Keratinocyte (primary cell): ENCODE measurements at regions not wholly inside any gene's neighbourhood (a gene's known extent, or its start where the extent isn't known, plus 50 kb on each side); places are given as distances from the start of the nearest gene placed in this dataset.

Experiments used
- DNase-seq: peaks from one replicate; pipeline ENCODE4 v3.0.0-alpha.2; 2011; ENCODE audit warnings: low read depth, missing footprints, low spot score
- FAIRE-seq: peaks from 2 replicates; lab custom pipeline; 2011; peaks lifted over from hg19 to GRCh38; lab: Jason Lieb, UNC
- H2AFZ ChIP-seq: 2 replicates; pipeline ENCODE4 v1.6.0; 2012; ENCODE audit warnings: low read length, control low read depth, inconsistent platforms; ENCODE audit not compliant: control insufficient read depth
- H3K27ac ChIP-seq: 2 replicates; pipeline ENCODE4 v1.5.1; 2011; ENCODE audit warnings: low read length; ENCODE audit not compliant: control insufficient read depth, insufficient read depth
- H3K27me3 ChIP-seq: 3 replicates; pipeline ENCODE4 v1.6.0; 2011; ENCODE audit warnings: low read length; ENCODE audit not compliant: control insufficient read depth, insufficient read depth; ENCODE audit errors: extremely low read depth
- H3K36me3 ChIP-seq, 2 experiments: 2 replicates in 1 of 2; 3 replicates in 1 of 2; pipeline ENCODE4 v1.5.1; 2011; ENCODE audit warnings: low read length in 2 of 2, mild to moderate bottlenecking in 1 of 2; ENCODE audit not compliant: control insufficient read depth in 2 of 2, insufficient read depth in 2 of 2; ENCODE audit errors: extremely low read depth in 1 of 2
- H3K4me1 ChIP-seq: 3 replicates; pipeline ENCODE4 v1.5.1; 2011; ENCODE audit warnings: low read length; ENCODE audit not compliant: control insufficient read depth, insufficient read depth; ENCODE audit errors: extremely low read depth
- H3K4me2 ChIP-seq: 3 replicates; pipeline ENCODE4 v1.6.0; 2011; ENCODE audit warnings: low read depth, low read length; ENCODE audit not compliant: control insufficient read depth, insufficient read depth; ENCODE audit errors: extremely low read depth
- H3K4me3 ChIP-seq, 3 experiments: fragments of 200-600 bp in 1 of 3; sonication (generic) in 1 of 3; 2 replicates in 2 of 3; 3 replicates in 1 of 3; pipeline ENCODE4 v1.5.1; 2011 to 2016; ENCODE audit warnings: low read length in 3 of 3, mild to moderate bottlenecking in 3 of 3, control low read depth in 2 of 3, inconsistent platforms in 1 of 3, low read depth in 1 of 3, mixed read lengths in 1 of 3, mixed run types in 1 of 3, moderate library complexity in 1 of 3; ENCODE audit not compliant: control insufficient read depth in 2 of 3, insufficient read depth in 2 of 3; ENCODE audit errors: extremely low read depth in 1 of 3
- H3K79me2 ChIP-seq: 2 replicates; pipeline ENCODE4 v1.6.0; 2012; ENCODE audit warnings: low read length; ENCODE audit not compliant: control insufficient read depth, insufficient read depth
- H3K9ac ChIP-seq: 3 replicates; pipeline ENCODE4 v1.6.0; 2011; ENCODE audit warnings: low read length; ENCODE audit not compliant: control insufficient read depth, insufficient read depth; ENCODE audit errors: extremely low read depth
- H3K9me1 ChIP-seq: 3 replicates; pipeline ENCODE4 v1.6.0; 2011; ENCODE audit warnings: low read length; ENCODE audit not compliant: control insufficient read depth, insufficient read depth; ENCODE audit errors: extremely low read depth
- H3K9me3 ChIP-seq: 2 replicates; pipeline ENCODE4 v1.5.1; 2012; ENCODE audit warnings: low read depth, low read length; ENCODE audit not compliant: control insufficient read depth
- H4K20me1 ChIP-seq: 3 replicates; pipeline ENCODE4 v1.6.0; 2011; ENCODE audit warnings: low read length; ENCODE audit not compliant: control insufficient read depth, insufficient read depth; ENCODE audit errors: extremely low read depth
- EZH2 ChIP-seq: IDR thresholded peaks from one replicate; pipeline ENCODE4 v1.6.1; 2012; ENCODE audit warnings: inconsistent platforms, mild to moderate bottlenecking, low read length, moderate library complexity
- dilution Hi-C: fragments of 300-500 bp; cut with MboI; formaldehyde crosslinking; loops from one replicate; pipeline ENCODE4 v1.7.0; 2020; ENCODE audit warnings: low sequenced_read_pairs; ENCODE audit not compliant: extremely low pct_ligation_motif_present
- TF ChIP-seq, protein P1 (sequence below), 3 experiments: IDR thresholded peaks in 1 of 3; conservative IDR thresholded peaks in 1 of 3; optimal IDR thresholded peaks in 1 of 3; 2 replicates in 2 of 3; 3 replicates in 1 of 3; pipeline versions ENCODE3 to v1.5.1; 2011; ENCODE audit warnings: low read length in 3 of 3, mild to moderate bottlenecking in 3 of 3, moderate library complexity in 2 of 3, control low read depth in 1 of 3, inconsistent platforms in 1 of 3; ENCODE audit not compliant: insufficient read depth in 2 of 3; ENCODE audit errors: extremely low read depth in 1 of 3

GRCh38 chr9:95648225-95648624 is 131.5 kb upstream of the PTCH1 start:
- FAIRE-seq (no peak), DNase-seq (no peak)
- Histone ChIP-seq H3K27ac (no peak overlapping the region), H3K9me3 (no peaks in the 10 kb centered on the region), H3K4me1 (no peaks in the 10 kb centered on the region), H3K27me3 (no peaks in the 10 kb centered on the region), H3K4me3 (no peak overlapping the region), H3K9ac (no peak overlapping the region), H3K9me1 (no peaks in the 10 kb centered on the region), H4K20me1 (no peaks in the 10 kb centered on the region), H2AFZ (no peak overlapping the region), H3K36me3 (no peaks in the 10 kb centered on the region), H3K4me2 (no peak overlapping the region), H3K79me2 (no peaks in the 10 kb centered on the region)
- dilution Hi-C loops: no loop called here
- TF ChIP-seq, protein P1, sequence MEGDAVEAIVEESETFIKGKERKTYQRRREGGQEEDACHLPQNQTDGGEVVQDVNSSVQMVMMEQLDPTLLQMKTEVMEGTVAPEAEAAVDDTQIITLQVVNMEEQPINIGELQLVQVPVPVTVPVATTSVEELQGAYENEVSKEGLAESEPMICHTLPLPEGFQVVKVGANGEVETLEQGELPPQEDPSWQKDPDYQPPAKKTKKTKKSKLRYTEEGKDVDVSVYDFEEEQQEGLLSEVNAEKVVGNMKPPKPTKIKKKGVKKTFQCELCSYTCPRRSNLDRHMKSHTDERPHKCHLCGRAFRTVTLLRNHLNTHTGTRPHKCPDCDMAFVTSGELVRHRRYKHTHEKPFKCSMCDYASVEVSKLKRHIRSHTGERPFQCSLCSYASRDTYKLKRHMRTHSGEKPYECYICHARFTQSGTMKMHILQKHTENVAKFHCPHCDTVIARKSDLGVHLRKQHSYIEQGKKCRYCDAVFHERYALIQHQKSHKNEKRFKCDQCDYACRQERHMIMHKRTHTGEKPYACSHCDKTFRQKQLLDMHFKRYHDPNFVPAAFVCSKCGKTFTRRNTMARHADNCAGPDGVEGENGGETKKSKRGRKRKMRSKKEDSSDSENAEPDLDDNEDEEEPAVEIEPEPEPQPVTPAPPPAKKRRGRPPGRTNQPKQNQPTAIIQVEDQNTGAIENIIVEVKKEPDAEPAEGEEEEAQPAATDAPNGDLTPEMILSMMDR (optimal IDR thresholded peaks at IDR 0.05 in 1 of 3, IDR thresholded peaks at IDR 0.05 in 1 of 3, conservative IDR thresholded peaks at IDR 0.05 in 1 of 3; ENCODE audit: extremely low read depth in 1 of 3, insufficient read depth in 2 of 3, low read length in 3 of 3): no peak
- TF ChIP-seq EZH2: no peak

- no peak overlapping the region for H3K9ac ChIP-seq
- no peak overlapping the region for H3K4me2 ChIP-seq
- FAIRE-seq (no peak), DNase-seq (no peak)
- no peaks in the 10 kb centered on the region for H3K36me3 ChIP-seq
- H3K79me2 ChIP-seq: no peaks in the 10 kb centered on the region
- dilution Hi-C loops: no loop called here
- no peak overlapping the region for H3K27ac ChIP-seq
- H4K20me1 ChIP-seq: no peaks in the 10 kb centered on the region
- no peaks in the 10 kb centered on the region for H3K4me1 ChIP-seq
- H3K27me3 ChIP-seq: no peaks in the 10 kb centered on the region
- no peaks in the 10 kb centered on the region for H3K9me3 ChIP-seq
- no peaks in the 10 kb centered on the region for H3K9me1 ChIP-seq
- no peak overlapping the region for H3K4me3 ChIP-seq
- no peak overlapping the region for H2AFZ ChIP-seq
- TF ChIP-seq, protein P1 (optimal IDR thresholded peaks at IDR 0.05 in 1 of 3, IDR thresholded peaks at IDR 0.05 in 1 of 3, conservative IDR thresholded peaks at IDR 0.05 in 1 of 3; ENCODE audit: extremely low read depth in 1 of 3, insufficient read depth in 2 of 3, low read length in 3 of 3): no peak
- TF ChIP-seq EZH2: no peak
These were observed 129.2 kb upstream of the PTCH1 start for GRCh38 chr9:95645992-95646391.
